Heart left ventricle (tissue), 13 donors: ENCODE measurements at regions not wholly inside any gene's neighbourhood (a gene's known extent, or its start where the extent isn't known, plus 50 kb on each side); places are given as distances from the start of the nearest gene placed in this dataset.

Experiments used
- CTCF ChIP-seq, 12 donors: fragments of 200-600 bp; sonication (generic) in 4 of 12; IDR thresholded peaks; one replicate each; pipeline versions ENCODE4 v1.5.0 to v1.8.0; 2018 to 2022; ENCODE audit warnings: antibody characterized with exemption in 12 of 12, mild to moderate bottlenecking in 5 of 12
- POLR2A ChIP-seq, 2 donors: fragments of 450-650 bp; IDR thresholded peaks; one replicate each; pipeline ENCODE4 v1.6.1; 2017; ENCODE audit warnings: antibody characterized with exemption in 2 of 2, mild to moderate bottlenecking in 2 of 2, moderate library complexity in 2 of 2
- donor health status: ischemic (EF 13 %, LVEDD 7.1; RV severe dilation, severe dysfunction).
- donor health status: DM: no; HTN: yes; CAD: no.
- donor health status: DM: no; HTN: no; CAD: no.
- donor health status: ischemic (EF 25% LVEDD 6.9; RV normal size, moderate dysfunction).
- donor health status: ischemic (EF 25% LVEDD 5.7; RV mildly dilated, moderate dysfunction).
- donor health status: ischemic (EF 35%, LVEDD 5.7; RV mildly dilated, moderate dysfunction).
- donor health status: nonischemic (EF 11% LVEDD 7.7; RV severe dilation, severe dysfunction).
- donor health status: DM: yes; HTN: yes; CAD: no.
- donor health status: PGD.
- donor health status: ischemic (EF 29% LVEDD 5.4; RV normal size, mild dysfunction).
- donor health status: nonischemic (EF 23%, LVEDD 6.1; RV moderate dilation, normal function).

- no peak for TF ChIP-seq CTCF (IDR thresholded peaks at IDR 0.05)
- no peak for TF ChIP-seq POLR2A (IDR thresholded peaks at IDR 0.05)
Observed at GRCh38 chr1:199877526-199878384, 149.8 kb upstream of the NR5A2 start.
